WTC11 (cell line): ENCODE measurements at regions not wholly inside any gene's neighbourhood (a gene's known extent, or its start where the extent isn't known, plus 50 kb on each side); places are given as distances from the start of the nearest gene placed in this dataset.

Source experiments
- ATAC-seq: fragments of 200-7000 bp; cut with Tn5 transposase; 2 replicates; pipeline ENCODE4 v1.10.0; 2021; ENCODE audit warnings: mild to moderate bottlenecking, moderate library complexity
- CTCF ChIA-PET: fragments of 300-600 bp; sonication (Branson Sonifier 250); formaldehyde crosslinking; loops from one replicate; lab custom pipeline; 2021; ENCODE audit warnings: antibody characterized with exemption; lab: Charles Lee
- POLR2A ChIA-PET: fragments of 350-600 bp; sonication (Branson Sonifier 250); formaldehyde crosslinking; loops from one replicate; lab custom pipeline; 2021; ENCODE audit warnings: antibody characterized with exemption; lab: Charles Lee
- DNase-seq: peaks from one replicate; pipeline ENCODE4 v3.0.0; 2021; ENCODE audit warnings: low spot score
- H3K27ac Mint-ChIP-seq: 2 replicates; pipeline ENCODE4 v1.8.0; 2021; ENCODE audit warnings: mixed read lengths
- H3K27me3 Mint-ChIP-seq: 2 replicates; pipeline ENCODE4 v1.8.0; 2021; ENCODE audit warnings: low read depth, mild to moderate bottlenecking, moderate library complexity, mixed read lengths
- H3K36me3 Mint-ChIP-seq: 2 replicates; pipeline ENCODE4 v1.8.0; 2021; ENCODE audit warnings: mixed read lengths
- H3K4me1 Mint-ChIP-seq: 2 replicates; pipeline ENCODE4 v1.8.0; 2022; ENCODE audit warnings: mixed read lengths
- H3K4me3 Mint-ChIP-seq: 2 replicates; pipeline ENCODE4 v1.8.0; 2021; ENCODE audit warnings: mild to moderate bottlenecking, moderate library complexity, mixed read lengths
- H3K9me3 Mint-ChIP-seq: 2 replicates; pipeline ENCODE4 v1.8.0; 2021; ENCODE audit warnings: mixed read lengths
- FOXK1 ChIP-seq: sonication (generic); formaldehyde crosslinking; IDR thresholded peaks from 2 replicates; pipeline ENCODE4 v1.8.0; 2022; ENCODE audit warnings: mild to moderate bottlenecking, moderate library complexity, missing genetic modification reagents
- GRHL2 ChIP-seq: fragments of 250-450 bp; sonication (Bioruptor Pico); IDR thresholded peaks from 2 replicates; pipeline ENCODE4 v1.8.0; 2022; ENCODE audit warnings: mild to moderate bottlenecking, moderate library complexity; ENCODE audit not compliant: insufficient replicate concordance, severe bottlenecking
- KAT7 ChIP-seq: sonication (generic); formaldehyde crosslinking; IDR thresholded peaks from 2 replicates; pipeline ENCODE4 v1.8.1; 2023; ENCODE audit warnings: missing genetic modification reagents, mild to moderate bottlenecking, borderline replicate concordance
- SOX15 ChIP-seq: fragments of 250-450 bp; sonication (Bioruptor Pico); IDR thresholded peaks from 2 replicates; pipeline ENCODE4 v1.9.0; 2021; ENCODE audit warnings: mild to moderate bottlenecking
- TEAD1 ChIP-seq: sonication (generic); formaldehyde crosslinking; IDR thresholded peaks from 2 replicates; pipeline ENCODE4 v1.8.0; 2022; ENCODE audit warnings: mild to moderate bottlenecking, missing genetic modification reagents
- ZBTB21 ChIP-seq: sonication (generic); formaldehyde crosslinking; IDR thresholded peaks from 2 replicates; pipeline ENCODE4 v1.8.1; 2023; ENCODE audit warnings: mild to moderate bottlenecking, missing genetic modification reagents, borderline replicate concordance
- ZNF416 ChIP-seq: fragments of 250-450 bp; sonication (Bioruptor Pico); IDR thresholded peaks from 2 replicates; pipeline ENCODE4 v1.9.0; 2021; ENCODE audit warnings: mild to moderate bottlenecking, inconsistent platforms
- TF ChIP-seq, protein P1 (sequence below): sonication (generic); formaldehyde crosslinking; IDR thresholded peaks from 2 replicates; pipeline ENCODE4 v1.8.1; 2023; ENCODE audit warnings: mild to moderate bottlenecking, moderate library complexity, missing genetic modification reagents
- TF ChIP-seq, protein P2 (sequence below): sonication (generic); formaldehyde crosslinking; IDR thresholded peaks from 2 replicates; pipeline ENCODE4 v1.8.1; 2023; ENCODE audit warnings: mild to moderate bottlenecking, missing genetic modification reagents, moderate library complexity
- TF ChIP-seq, protein P3 (sequence below): sonication (generic); formaldehyde crosslinking; IDR thresholded peaks from 2 replicates; pipeline ENCODE4 v1.8.1; 2022; ENCODE audit warnings: low read depth, missing genetic modification reagents, borderline replicate concordance
- TF ChIP-seq, protein P4 (sequence below): sonication (generic); formaldehyde crosslinking; IDR thresholded peaks from 2 replicates; pipeline ENCODE4 v1.8.1; 2023; ENCODE audit warnings: mild to moderate bottlenecking, missing genetic modification reagents
- TF ChIP-seq, protein P5 (sequence below): fragments of 250-450 bp; sonication (Bioruptor Pico); IDR thresholded peaks from 2 replicates; pipeline ENCODE4 v1.9.0; 2021; ENCODE audit warnings: mild to moderate bottlenecking, borderline replicate concordance
- TF ChIP-seq, protein P6 (sequence below): sonication (generic); formaldehyde crosslinking; IDR thresholded peaks from 2 replicates; pipeline ENCODE4 v1.8.1; 2022; ENCODE audit warnings: mild to moderate bottlenecking, moderate library complexity, missing genetic modification reagents
- TF ChIP-seq, protein P7 (sequence below): sonication (generic); formaldehyde crosslinking; IDR thresholded peaks from 2 replicates; pipeline ENCODE4 v1.8.0; 2022; ENCODE audit warnings: mild to moderate bottlenecking, missing genetic modification reagents
- TF ChIP-seq, protein P8 (sequence below): sonication (generic); formaldehyde crosslinking; IDR thresholded peaks from 2 replicates; pipeline ENCODE4 v1.8.0; 2022; ENCODE audit warnings: mild to moderate bottlenecking, missing genetic modification reagents
- TF ChIP-seq, protein P9 (sequence below): sonication (generic); formaldehyde crosslinking; IDR thresholded peaks from 2 replicates; pipeline ENCODE4 v1.8.1; 2022; ENCODE audit warnings: missing genetic modification reagents, borderline replicate concordance

DNA sequence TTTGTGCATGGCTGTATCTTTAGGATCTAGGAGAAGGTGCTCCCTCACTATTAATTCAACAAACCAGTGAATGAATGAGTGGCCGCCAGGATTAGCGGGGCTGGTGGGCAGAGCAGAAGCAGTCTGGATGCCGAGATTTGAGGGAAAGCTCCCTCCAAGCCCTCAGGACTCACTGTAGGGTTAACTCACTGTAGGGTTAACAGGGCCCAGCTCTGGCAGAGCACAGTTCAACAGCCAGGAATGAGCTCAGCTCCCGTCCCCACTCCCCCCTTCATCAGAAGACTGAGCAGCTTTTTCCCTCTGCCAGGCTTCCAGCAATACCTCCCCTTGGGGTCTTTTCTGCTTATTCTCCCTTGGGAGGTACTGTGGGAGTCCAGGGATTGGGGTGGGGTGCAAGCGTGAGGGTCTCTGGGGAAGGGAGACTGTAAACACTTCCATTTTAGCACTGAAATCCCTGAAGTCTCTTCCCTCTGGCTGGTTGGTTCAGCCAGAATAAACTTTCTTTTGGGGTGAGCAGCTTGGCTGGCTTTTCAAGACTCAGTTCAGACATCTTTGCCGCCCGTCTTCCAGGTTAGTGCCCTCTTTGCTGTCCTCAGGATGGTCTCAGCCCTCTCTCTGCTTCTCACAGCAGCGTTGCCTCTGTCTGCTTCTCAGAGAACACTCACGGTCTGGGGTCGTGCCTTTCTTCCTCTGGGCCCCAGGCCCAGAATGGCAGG is 53.7 kb upstream of the WSB1 start:
- TF ChIP-seq TEAD1 (no peak), KAT7 (CRISPR knock-in tag) (no peak), ZNF416 (CRISPR knock-in tag) (no peak), FOXK1 (CRISPR knock-in tag) (no peak), SOX15 (CRISPR knock-in tag) (no peak), GRHL2 (CRISPR knock-in tag) (no peak), ZBTB21 (no peak)
- TF ChIP-seq, protein P1, sequence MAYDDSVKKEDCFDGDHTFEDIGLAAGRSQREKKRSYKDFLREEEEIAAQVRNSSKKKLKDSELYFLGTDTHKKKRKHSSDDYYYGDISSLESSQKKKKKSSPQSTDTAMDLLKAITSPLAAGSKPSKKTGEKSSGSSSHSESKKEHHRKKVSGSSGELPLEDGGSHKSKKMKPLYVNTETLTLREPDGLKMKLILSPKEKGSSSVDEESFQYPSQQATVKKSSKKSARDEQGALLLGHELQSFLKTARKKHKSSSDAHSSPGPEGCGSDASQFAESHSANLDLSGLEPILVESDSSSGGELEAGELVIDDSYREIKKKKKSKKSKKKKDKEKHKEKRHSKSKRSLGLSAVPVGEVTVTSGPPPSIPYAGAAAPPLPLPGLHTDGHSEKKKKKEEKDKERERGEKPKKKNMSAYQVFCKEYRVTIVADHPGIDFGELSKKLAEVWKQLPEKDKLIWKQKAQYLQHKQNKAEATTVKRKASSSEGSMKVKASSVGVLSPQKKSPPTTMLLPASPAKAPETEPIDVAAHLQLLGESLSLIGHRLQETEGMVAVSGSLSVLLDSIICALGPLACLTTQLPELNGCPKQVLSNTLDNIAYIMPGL (CRISPR knock-in tag), result no peak
- TF ChIP-seq, protein P2, sequence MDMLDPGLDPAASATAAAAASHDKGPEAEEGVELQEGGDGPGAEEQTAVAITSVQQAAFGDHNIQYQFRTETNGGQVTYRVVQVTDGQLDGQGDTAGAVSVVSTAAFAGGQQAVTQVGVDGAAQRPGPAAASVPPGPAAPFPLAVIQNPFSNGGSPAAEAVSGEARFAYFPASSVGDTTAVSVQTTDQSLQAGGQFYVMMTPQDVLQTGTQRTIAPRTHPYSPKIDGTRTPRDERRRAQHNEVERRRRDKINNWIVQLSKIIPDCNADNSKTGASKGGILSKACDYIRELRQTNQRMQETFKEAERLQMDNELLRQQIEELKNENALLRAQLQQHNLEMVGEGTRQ (CRISPR knock-in tag), result no peak
- TF ChIP-seq, protein P3, sequence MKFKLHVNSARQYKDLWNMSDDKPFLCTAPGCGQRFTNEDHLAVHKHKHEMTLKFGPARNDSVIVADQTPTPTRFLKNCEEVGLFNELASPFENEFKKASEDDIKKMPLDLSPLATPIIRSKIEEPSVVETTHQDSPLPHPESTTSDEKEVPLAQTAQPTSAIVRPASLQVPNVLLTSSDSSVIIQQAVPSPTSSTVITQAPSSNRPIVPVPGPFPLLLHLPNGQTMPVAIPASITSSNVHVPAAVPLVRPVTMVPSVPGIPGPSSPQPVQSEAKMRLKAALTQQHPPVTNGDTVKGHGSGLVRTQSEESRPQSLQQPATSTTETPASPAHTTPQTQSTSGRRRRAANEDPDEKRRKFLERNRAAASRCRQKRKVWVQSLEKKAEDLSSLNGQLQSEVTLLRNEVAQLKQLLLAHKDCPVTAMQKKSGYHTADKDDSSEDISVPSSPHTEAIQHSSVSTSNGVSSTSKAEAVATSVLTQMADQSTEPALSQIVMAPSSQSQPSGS (CRISPR knock-in tag), result no peak
- TF ChIP-seq, protein P4, sequence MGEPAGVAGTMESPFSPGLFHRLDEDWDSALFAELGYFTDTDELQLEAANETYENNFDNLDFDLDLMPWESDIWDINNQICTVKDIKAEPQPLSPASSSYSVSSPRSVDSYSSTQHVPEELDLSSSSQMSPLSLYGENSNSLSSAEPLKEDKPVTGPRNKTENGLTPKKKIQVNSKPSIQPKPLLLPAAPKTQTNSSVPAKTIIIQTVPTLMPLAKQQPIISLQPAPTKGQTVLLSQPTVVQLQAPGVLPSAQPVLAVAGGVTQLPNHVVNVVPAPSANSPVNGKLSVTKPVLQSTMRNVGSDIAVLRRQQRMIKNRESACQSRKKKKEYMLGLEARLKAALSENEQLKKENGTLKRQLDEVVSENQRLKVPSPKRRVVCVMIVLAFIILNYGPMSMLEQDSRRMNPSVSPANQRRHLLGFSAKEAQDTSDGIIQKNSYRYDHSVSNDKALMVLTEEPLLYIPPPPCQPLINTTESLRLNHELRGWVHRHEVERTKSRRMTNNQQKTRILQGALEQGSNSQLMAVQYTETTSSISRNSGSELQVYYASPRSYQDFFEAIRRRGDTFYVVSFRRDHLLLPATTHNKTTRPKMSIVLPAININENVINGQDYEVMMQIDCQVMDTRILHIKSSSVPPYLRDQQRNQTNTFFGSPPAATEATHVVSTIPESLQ, result no peak
- TF ChIP-seq, protein P5, sequence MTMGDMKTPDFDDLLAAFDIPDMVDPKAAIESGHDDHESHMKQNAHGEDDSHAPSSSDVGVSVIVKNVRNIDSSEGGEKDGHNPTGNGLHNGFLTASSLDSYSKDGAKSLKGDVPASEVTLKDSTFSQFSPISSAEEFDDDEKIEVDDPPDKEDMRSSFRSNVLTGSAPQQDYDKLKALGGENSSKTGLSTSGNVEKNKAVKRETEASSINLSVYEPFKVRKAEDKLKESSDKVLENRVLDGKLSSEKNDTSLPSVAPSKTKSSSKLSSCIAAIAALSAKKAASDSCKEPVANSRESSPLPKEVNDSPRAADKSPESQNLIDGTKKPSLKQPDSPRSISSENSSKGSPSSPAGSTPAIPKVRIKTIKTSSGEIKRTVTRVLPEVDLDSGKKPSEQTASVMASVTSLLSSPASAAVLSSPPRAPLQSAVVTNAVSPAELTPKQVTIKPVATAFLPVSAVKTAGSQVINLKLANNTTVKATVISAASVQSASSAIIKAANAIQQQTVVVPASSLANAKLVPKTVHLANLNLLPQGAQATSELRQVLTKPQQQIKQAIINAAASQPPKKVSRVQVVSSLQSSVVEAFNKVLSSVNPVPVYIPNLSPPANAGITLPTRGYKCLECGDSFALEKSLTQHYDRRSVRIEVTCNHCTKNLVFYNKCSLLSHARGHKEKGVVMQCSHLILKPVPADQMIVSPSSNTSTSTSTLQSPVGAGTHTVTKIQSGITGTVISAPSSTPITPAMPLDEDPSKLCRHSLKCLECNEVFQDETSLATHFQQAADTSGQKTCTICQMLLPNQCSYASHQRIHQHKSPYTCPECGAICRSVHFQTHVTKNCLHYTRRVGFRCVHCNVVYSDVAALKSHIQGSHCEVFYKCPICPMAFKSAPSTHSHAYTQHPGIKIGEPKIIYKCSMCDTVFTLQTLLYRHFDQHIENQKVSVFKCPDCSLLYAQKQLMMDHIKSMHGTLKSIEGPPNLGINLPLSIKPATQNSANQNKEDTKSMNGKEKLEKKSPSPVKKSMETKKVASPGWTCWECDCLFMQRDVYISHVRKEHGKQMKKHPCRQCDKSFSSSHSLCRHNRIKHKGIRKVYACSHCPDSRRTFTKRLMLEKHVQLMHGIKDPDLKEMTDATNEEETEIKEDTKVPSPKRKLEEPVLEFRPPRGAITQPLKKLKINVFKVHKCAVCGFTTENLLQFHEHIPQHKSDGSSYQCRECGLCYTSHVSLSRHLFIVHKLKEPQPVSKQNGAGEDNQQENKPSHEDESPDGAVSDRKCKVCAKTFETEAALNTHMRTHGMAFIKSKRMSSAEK (CRISPR knock-in tag), result no peak
- TF ChIP-seq, protein P6, sequence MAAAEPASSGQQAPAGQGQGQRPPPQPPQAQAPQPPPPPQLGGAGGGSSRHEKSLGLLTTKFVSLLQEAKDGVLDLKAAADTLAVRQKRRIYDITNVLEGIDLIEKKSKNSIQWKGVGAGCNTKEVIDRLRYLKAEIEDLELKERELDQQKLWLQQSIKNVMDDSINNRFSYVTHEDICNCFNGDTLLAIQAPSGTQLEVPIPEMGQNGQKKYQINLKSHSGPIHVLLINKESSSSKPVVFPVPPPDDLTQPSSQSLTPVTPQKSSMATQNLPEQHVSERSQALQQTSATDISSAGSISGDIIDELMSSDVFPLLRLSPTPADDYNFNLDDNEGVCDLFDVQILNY, result no peak
- TF ChIP-seq, protein P7, sequence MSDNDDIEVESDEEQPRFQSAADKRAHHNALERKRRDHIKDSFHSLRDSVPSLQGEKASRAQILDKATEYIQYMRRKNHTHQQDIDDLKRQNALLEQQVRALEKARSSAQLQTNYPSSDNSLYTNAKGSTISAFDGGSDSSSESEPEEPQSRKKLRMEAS (CRISPR knock-in tag), result no peak
- TF ChIP-seq, protein P8, sequence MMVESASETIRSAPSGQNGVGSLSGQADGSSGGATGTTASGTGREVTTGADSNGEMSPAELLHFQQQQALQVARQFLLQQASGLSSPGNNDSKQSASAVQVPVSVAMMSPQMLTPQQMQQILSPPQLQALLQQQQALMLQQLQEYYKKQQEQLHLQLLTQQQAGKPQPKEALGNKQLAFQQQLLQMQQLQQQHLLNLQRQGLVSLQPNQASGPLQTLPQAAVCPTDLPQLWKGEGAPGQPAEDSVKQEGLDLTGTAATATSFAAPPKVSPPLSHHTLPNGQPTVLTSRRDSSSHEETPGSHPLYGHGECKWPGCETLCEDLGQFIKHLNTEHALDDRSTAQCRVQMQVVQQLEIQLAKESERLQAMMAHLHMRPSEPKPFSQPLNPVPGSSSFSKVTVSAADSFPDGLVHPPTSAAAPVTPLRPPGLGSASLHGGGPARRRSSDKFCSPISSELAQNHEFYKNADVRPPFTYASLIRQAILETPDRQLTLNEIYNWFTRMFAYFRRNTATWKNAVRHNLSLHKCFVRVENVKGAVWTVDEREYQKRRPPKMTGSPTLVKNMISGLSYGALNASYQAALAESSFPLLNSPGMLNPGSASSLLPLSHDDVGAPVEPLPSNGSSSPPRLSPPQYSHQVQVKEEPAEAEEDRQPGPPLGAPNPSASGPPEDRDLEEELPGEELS (CRISPR knock-in tag), result no peak
- TF ChIP-seq, protein P9, sequence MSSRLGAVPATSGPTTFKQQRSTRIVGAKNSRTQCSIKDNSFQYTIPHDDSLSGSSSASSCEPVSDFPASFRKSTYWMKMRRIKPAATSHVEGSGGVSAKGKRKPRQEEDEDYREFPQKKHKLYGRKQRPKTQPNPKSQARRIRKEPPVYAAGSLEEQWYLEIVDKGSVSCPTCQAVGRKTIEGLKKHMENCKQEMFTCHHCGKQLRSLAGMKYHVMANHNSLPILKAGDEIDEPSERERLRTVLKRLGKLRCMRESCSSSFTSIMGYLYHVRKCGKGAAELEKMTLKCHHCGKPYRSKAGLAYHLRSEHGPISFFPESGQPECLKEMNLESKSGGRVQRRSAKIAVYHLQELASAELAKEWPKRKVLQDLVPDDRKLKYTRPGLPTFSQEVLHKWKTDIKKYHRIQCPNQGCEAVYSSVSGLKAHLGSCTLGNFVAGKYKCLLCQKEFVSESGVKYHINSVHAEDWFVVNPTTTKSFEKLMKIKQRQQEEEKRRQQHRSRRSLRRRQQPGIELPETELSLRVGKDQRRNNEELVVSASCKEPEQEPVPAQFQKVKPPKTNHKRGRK (CRISPR knock-in tag), result no peak
- Mint-ChIP-seq H3K36me3 (no peaks in the 10 kb centered on the region), H3K27me3 (no peaks in the 10 kb centered on the region), H3K27ac (no peak overlapping the region), H3K4me3 (no peak overlapping the region), H3K9me3 (no peaks in the 10 kb centered on the region), H3K4me1 (peaks cover 22% of the 10 kb centered on the region)
- ATAC-seq, result no peak
- CTCF ChIA-PET, result interaction anchor here (1.3 to 3.5 kb wide), 5 partner anchors 53 to 412 kb away, joined by 3 to 20 read pairs (median 4); no protein-coding TSS in a partner anchor
- DNase-seq, result no peak
- POLR2A ChIA-PET, result no interaction called here
